Tibial artery (tissue), 4 donors: ENCODE measurements at regions not wholly inside any gene's neighbourhood (a gene's known extent, or its start where the extent isn't known, plus 50 kb on each side); places are given as distances from the start of the nearest gene placed in this dataset.

Experiments used
- DNase-seq, 2 donors: peaks; one replicate each; pipeline ENCODE4 v3.0.0-alpha.2; 2019
- H3K27ac ChIP-seq, 2 donors: fragments of 200-600 bp; sonication (generic) in 1 of 2; 1 replicate in 1 of 2; 2 replicates in 1 of 2; pipeline ENCODE4 v1.5.1; 2018 to 2019; ENCODE audit warnings: mild to moderate bottlenecking in 1 of 2
- H3K27me3 ChIP-seq, 2 donors: fragments of 200-600 bp; sonication (generic) in 1 of 2; one replicate each; pipeline versions ENCODE4 v1.5.1 to v1.6.0; 2016 to 2019
- H3K36me3 ChIP-seq, 3 donors: fragments of 200-600 bp; sonication (generic) in 2 of 3; one replicate each; pipeline ENCODE4 v1.5.1; 2016 to 2019; ENCODE audit warnings: mild to moderate bottlenecking in 2 of 3
- H3K4me1 ChIP-seq, 4 donors: fragments of 200-600 bp; sonication (generic) in 2 of 4; 1 replicate in 3 of 4; 2 replicates in 1 of 4; pipeline ENCODE4 v1.5.1; 2016 to 2019
- H3K4me3 ChIP-seq, 2 donors: fragments of 200-600 bp; sonication (generic) in 1 of 2; 1 replicate in 1 of 2; 2 replicates in 1 of 2; pipeline ENCODE4 v1.5.1; 2018 to 2019; ENCODE audit warnings: mild to moderate bottlenecking in 2 of 2
- H3K9me3 ChIP-seq, 3 donors: fragments of 200-600 bp; sonication (generic) in 1 of 3; one replicate each; pipeline ENCODE4 v1.5.1; 2016 to 2019
- CTCF ChIP-seq, 2 experiments: fragments of 200-600 bp in 1 of 2; fragments of 450-650 bp in 1 of 2; IDR thresholded peaks; one replicate each; pipeline ENCODE4 v1.5.1; 2017 to 2019; ENCODE audit warnings: antibody characterized with exemption in 2 of 2, mild to moderate bottlenecking in 1 of 2, moderate library complexity in 1 of 2
- intact Hi-C: fragments of 100-400 bp; cut with DNase I; formaldehyde crosslinking; loops from one replicate; pipeline ENCODE4 v1.15.0; 2023; ENCODE audit warnings: low total_unique reads

GRCh38 chr2:236671896-236672562 lies 102.4 kb downstream of the ACKR3 start:
- Histone ChIP-seq H3K36me3 (no peaks in the 10 kb centered on the region), H3K4me3 (no peak overlapping the region), H3K27me3 (no peaks in the 10 kb centered on the region), H3K4me1 (peaks cover 0 to 29% (median 18%) of the 10 kb centered on the region in 4 donors), H3K9me3 (peaks cover 0 to under 1% (median 0%) of the 10 kb centered on the region in 3 donors), H3K27ac (no peak overlapping the region)
- no peak for TF ChIP-seq CTCF (IDR thresholded peaks at IDR 0.05)
- intact Hi-C loops = no loop called here
- DNase-seq = peak; percentile 18 to 37

GRCh38 chr2:236672606-236673005 lies 103.0 kb downstream of the ACKR3 start:
- Histone ChIP-seq H3K9me3 (no peaks in the 10 kb centered on the region), H3K4me3 (no peak overlapping the region), H3K27me3 (no peaks in the 10 kb centered on the region), H3K4me1 (peaks cover 0 to 35% (median 19%) of the 10 kb centered on the region in 4 donors), H3K27ac (no peak overlapping the region), H3K36me3 (no peaks in the 10 kb centered on the region)
- intact Hi-C loops = no loop called here
- no peak for TF ChIP-seq CTCF (IDR thresholded peaks at IDR 0.05)
- peak in 1 of 2 donors; percentile 21 for DNase-seq

GRCh38 chr2:236673126-236673822 lies 103.6 kb downstream of the ACKR3 start:
- Histone ChIP-seq H3K27ac (no peak overlapping the region), H3K9me3 (no peaks in the 10 kb centered on the region), H3K36me3 (no peaks in the 10 kb centered on the region), H3K4me1 (peaks cover 0 to 42% (median 22%) of the 10 kb centered on the region in 4 donors), H3K4me3 (no peak overlapping the region), H3K27me3 (no peaks in the 10 kb centered on the region)
- intact Hi-C loops = no loop called here
- DNase-seq = peak; percentile 14 to 51
- TF ChIP-seq CTCF (IDR thresholded peaks at IDR 0.05) = no peak

- intact Hi-C loops = no loop called here
- Histone ChIP-seq H3K4me3 (no peak overlapping the region), H3K4me1 (peaks cover 0 to 47% (median 26%) of the 10 kb centered on the region in 4 donors), H3K36me3 (no peaks in the 10 kb centered on the region), H3K27ac (no peak overlapping the region), H3K9me3 (no peaks in the 10 kb centered on the region), H3K27me3 (no peaks in the 10 kb centered on the region)
- peak in 1 of 2 donors; percentile 12 for DNase-seq
- no peak for TF ChIP-seq CTCF (IDR thresholded peaks at IDR 0.05)
Observed at GRCh38 chr2:236673823-236674185, 104.2 kb downstream of the ACKR3 start.

- TF ChIP-seq CTCF (IDR thresholded peaks at IDR 0.05) = no peak
- H3K4me1 ChIP-seq = peaks cover 0 to 47% (median 26%) of the 10 kb centered on the region in 4 donors
- peak in 1 of 2 donors; percentile 0 for DNase-seq
- no peak overlapping the region for H3K4me3 ChIP-seq
- H3K9me3 ChIP-seq = no peaks in the 10 kb centered on the region
- H3K36me3 ChIP-seq = no peaks in the 10 kb centered on the region
- no peak overlapping the region for H3K27ac ChIP-seq
- H3K27me3 ChIP-seq = no peaks in the 10 kb centered on the region
- intact Hi-C loops = no loop called here
Observed at GRCh38 chr2:236674238-236674637, 104.6 kb downstream of the ACKR3 start.
